ENCODE measurements at regions not wholly inside any gene's neighbourhood (a gene's known extent, or its start where the extent isn't known, plus 50 kb on each side); places are given as distances from the start of the nearest gene placed in this dataset.

- no peak for DNase-seq (ENCODE audit: low read depth)
Measured at GRCh38 chr6:138007014-138007472, 100.2 kb downstream of the PERP start.

DNA sequence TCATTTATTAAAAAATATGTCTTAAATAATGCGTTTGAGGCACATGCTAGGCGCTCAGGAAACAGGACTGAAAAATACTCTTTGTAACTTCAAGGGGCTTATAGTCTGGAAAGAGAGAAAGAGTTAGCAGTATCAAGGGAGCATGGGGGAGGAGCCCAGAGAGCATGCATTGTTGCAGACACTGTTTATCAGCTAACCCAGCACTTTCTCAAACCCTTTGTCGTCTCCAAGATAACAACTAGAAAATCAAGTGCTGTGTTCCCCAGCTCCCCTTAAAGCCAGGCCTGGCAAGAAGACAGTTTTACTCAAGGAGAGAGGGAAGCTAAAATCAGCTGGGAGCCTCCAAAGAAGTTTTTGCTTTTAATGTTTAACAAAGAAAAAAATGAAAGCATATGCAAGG lies 98.4 kb downstream of the PERP start:
- no peak for DNase-seq (ENCODE audit: low read depth)

- no peak for DNase-seq (ENCODE audit: low read depth)
Measured at GRCh38 chr6:138011413-138011812, 95.8 kb downstream of the PERP start.

GRCh38 chr6:138012682-138013081 lies 94.5 kb downstream of the PERP start:
- no peak for DNase-seq (ENCODE audit: low read depth)

- DNase-seq (ENCODE audit: low read depth), result no peak
Measured at GRCh38 chr6:138013959-138014358, 93.3 kb downstream of the PERP start.

- DNase-seq (ENCODE audit: low read depth), result no peak
Measured at GRCh38 chr6:138017166-138017757, 90.0 kb downstream of the PERP start.

- no peak for DNase-seq (ENCODE audit: low read depth)
Measured at GRCh38 chr6:138018297-138018696, 88.9 kb downstream of the PERP start.

DNA sequence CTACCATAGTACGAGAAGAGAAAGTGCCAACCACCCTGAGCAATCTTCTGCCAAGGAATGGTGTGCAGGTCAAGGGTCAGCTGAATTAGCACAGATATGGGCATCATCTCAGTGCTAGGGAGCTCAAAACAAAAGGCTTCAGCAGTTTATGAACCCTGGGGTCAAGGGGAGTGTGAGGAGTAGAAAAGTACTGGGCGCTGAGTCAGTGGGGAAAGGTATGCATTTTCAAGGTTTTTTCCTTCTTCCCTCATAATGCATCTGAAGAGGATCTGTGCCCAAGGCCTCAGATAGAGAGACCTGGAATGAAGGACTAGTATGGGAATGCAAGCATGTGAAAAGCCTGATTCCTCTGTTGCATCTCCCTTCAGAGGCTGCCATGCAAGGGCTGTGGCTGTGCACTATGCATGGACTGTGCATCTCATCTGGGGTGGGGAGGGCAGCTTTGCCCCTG lies 81.7 kb downstream of the PERP start:
- no peak for DNase-seq (ENCODE audit: low read depth)

DNA sequence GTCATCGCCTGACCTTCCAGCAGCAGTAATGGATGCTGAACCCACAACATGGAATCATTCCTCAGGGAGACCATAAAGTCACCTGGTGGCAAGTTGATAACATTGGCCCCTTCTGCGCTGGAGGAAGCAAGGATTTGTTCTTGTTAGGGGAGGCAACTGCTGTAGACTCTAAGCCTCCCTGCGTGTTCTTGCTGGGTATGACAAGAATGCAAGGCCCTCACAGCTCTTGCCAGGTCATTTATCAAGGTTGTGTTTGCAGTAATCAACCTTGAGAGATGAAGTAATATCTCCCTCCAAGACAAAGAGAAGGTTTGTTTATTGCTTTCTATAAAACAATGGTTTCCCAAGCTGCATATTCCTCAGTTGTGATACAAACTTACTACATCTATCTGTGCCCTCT lies 80.9 kb downstream of the PERP start:
- DNase-seq (ENCODE audit: low read depth), result no peak

GRCh38 chr6:138028893-138029292 lies 78.3 kb downstream of the PERP start:
- DNase-seq (ENCODE audit: low read depth), result no peak

DNA sequence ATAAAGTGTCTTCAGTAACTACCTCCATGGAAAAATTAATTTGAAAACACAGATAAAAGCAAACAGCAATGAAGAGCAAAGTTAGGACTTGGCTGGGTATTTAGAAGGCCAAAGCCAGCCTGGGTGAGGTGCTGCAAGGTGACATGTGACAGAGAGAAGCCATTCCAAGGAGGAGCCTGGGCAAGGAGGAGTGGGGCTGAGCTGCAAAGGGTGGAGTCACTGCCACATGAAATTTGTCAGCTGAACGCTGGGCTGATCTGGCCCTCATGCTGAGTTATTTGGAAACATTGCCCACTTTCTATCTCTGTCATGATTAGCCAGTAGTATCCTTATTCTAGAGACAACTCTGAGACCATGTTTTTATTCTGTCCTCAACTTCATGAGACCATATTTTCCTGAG lies 76.3 kb downstream of the PERP start:
- DNase-seq (ENCODE audit: low read depth), result no peak

- DNase-seq (ENCODE audit: low read depth), result no peak
Measured at GRCh38 chr6:138031417-138031816, 75.8 kb downstream of the PERP start.

DNA sequence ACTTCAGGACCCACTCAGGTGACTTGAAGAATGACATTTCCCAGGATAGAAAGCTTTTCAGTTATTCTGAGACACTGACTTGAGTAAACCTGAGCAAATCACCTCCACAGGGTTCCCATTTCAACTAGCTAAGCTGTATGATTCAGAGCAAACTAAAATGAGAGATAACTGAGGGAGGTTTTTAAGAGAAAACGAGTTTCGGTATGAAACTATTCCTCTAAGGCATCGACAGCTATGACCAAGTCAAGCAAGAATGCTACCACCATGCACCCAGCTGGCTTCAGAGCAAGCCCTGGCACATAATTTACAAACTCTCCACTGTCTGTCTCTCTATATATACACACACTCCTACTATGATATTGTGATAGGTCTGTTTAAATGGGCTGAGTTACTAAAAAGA lies 75.4 kb downstream of the PERP start:
- DNase-seq (ENCODE audit: low read depth), result no peak

DNA sequence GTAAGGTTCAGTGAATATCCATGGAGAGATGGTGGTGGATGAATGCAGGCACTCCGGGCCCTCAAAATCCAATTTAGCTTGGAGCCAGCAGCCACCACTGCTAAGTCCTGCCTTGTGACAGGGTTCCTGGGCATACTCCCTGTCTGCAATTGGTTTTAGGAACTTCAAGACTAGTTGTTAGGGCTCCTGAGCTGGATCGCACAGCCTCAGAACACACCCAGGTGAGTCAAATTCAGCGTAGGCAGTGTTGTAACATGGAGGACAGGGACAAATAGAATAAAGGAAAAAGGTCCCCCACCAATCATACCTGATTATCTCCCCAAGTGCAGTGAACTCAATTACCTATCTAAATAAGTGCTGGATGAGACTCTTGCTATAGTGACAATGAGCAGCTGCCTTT lies 74.6 kb downstream of the PERP start:
- DNase-seq (ENCODE audit: low read depth), result no peak

DNA sequence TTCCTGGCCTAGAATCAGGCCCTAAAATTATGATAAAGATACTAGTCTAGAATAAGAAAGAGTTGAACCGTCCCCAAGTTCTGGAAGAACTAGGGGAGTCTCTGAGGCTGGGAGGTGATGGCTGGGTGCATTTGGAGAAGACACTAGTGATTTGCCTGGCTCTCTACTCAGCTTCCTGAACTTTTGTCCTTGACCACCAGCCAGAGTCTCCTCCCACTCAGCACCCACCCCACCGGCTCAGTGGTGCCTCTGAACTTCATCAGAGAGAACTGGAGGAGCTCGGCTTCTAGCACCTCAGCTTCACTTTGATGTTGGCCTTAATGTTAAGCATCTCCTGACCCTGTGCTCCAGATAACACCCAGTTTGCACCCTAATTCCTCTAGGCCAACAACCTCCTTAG lies 73.0 kb downstream of the PERP start:
- no peak for DNase-seq (ENCODE audit: low read depth)

DNA sequence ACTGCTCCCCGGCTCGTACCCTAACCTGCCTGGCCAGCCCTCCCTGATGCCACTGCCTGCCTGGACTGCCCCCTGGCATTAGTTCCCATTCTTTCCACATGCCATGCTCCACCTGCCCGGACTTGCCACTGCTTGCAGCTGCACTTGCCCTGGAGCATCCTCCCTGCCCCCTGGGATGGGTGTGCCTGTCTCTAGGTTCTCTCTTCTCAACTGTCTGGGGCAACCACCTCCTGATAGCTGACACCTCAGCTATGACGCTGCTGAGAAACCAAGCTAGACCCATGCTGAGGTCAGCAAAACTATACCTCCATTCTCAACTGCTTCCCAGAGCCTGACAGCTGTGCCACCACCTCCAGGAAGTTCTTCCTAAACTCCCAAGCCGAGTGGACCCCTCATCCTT lies 72.1 kb downstream of the PERP start:
- no peak for DNase-seq (ENCODE audit: low read depth)

- no peak for DNase-seq (ENCODE audit: low read depth)
Measured at GRCh38 chr6:138036111-138036510, 71.1 kb downstream of the PERP start.

- DNase-seq (ENCODE audit: low read depth), result no peak
Measured at GRCh38 chr6:138037009-138037504, 70.2 kb downstream of the PERP start.

- DNase-seq (ENCODE audit: low read depth), result no peak
Measured at GRCh38 chr6:138038142-138038870, 68.9 kb downstream of the PERP start.

Data from stimulated activated CD8-positive, alpha-beta memory T cell treated with anti-CD3 and anti-CD28 coated beads, Interleukin-12 subunit alpha, Interleukin-12 subunit beta, amount 100 ng/mL, for 4 hours (primary cell).